ENCODE measurements at regions not wholly inside any gene's neighbourhood (a gene's known extent, or its start where the extent isn't known, plus 50 kb on each side); places are given as distances from the start of the nearest gene placed in this dataset.

- no peak for DNase-seq (ENCODE audit: low read depth)
Measured at GRCh38 chr2:238701341-238702206, 146.3 kb upstream of the TWIST2 start.

- no peak for DNase-seq (ENCODE audit: low read depth)
Measured at GRCh38 chr2:238702276-238703052, 145.4 kb upstream of the TWIST2 start.

- no peak for DNase-seq (ENCODE audit: low read depth)
Measured at GRCh38 chr2:238703053-238703415, 144.9 kb upstream of the TWIST2 start.

GRCh38 chr2:238703436-238703835, 144.4 kb upstream of the TWIST2 start:
- no peak for DNase-seq (ENCODE audit: low read depth)

- DNase-seq (ENCODE audit: low read depth): no peak
Measured at GRCh38 chr2:238704471-238705225, 143.2 kb upstream of the TWIST2 start.

GRCh38 chr2:238706163-238706562, 141.7 kb upstream of the TWIST2 start:
- no peak for DNase-seq (ENCODE audit: low read depth)

- no peak for DNase-seq (ENCODE audit: low read depth)
Measured at GRCh38 chr2:238706673-238707072, 141.2 kb upstream of the TWIST2 start.

- no peak for DNase-seq (ENCODE audit: low read depth)
Measured at GRCh38 chr2:238709325-238710025, 138.4 kb upstream of the TWIST2 start.

- no peak for DNase-seq (ENCODE audit: low read depth)
Measured at GRCh38 chr2:238710032-238710735, 137.7 kb upstream of the TWIST2 start.

GRCh38 chr2:238710787-238711186, 137.1 kb upstream of the TWIST2 start:
- no peak for DNase-seq (ENCODE audit: low read depth)

GRCh38 chr2:238711346-238711745, 136.5 kb upstream of the TWIST2 start:
- no peak for DNase-seq (ENCODE audit: low read depth)

- no peak for DNase-seq (ENCODE audit: low read depth)
Measured at GRCh38 chr2:238712011-238712410, 135.9 kb upstream of the TWIST2 start.

- no peak for DNase-seq (ENCODE audit: low read depth)
Measured at GRCh38 chr2:238713198-238713826, 134.6 kb upstream of the TWIST2 start.

- DNase-seq (ENCODE audit: low read depth): no peak
Measured at GRCh38 chr2:238714038-238714528, 133.8 kb upstream of the TWIST2 start.

GRCh38 chr2:238716171-238716570, 131.7 kb upstream of the TWIST2 start:
- DNase-seq (ENCODE audit: low read depth): no peak

GRCh38 chr2:238716585-238716984, 131.3 kb upstream of the TWIST2 start:
- no peak for DNase-seq (ENCODE audit: low read depth)

- DNase-seq (ENCODE audit: low read depth): no peak
Measured at GRCh38 chr2:238717084-238717483, 130.8 kb upstream of the TWIST2 start.

GRCh38 chr2:238719641-238720040, 128.2 kb upstream of the TWIST2 start:
- no peak for DNase-seq (ENCODE audit: low read depth)

- DNase-seq (ENCODE audit: low read depth): no peak
Measured at GRCh38 chr2:238720232-238720672, 127.6 kb upstream of the TWIST2 start.

GRCh38 chr2:238722181-238722580, 125.7 kb upstream of the TWIST2 start:
- DNase-seq (ENCODE audit: low read depth): no peak

- no peak for DNase-seq (ENCODE audit: low read depth)
Measured at GRCh38 chr2:238722883-238723282, 125.0 kb upstream of the TWIST2 start.
